GM19238 (cell line): ENCODE measurements at regions not wholly inside any gene's neighbourhood (a gene's known extent, or its start where the extent isn't known, plus 50 kb on each side); places are given as distances from the start of the nearest gene placed in this dataset.
A peak's percentile ranks its signal among the peaks of the same experiment; 100 is the strongest.
"Not testable (repeated sequence)": the region's sequence is repeated elsewhere in the genome, so short reads cannot be mapped to it uniquely, and the experiment has no call there.

Experiments
- DNase-seq: peaks from one replicate; pipeline ENCODE4 v3.0.0; 2011; ENCODE audit warnings: low spot score; ENCODE audit not compliant: insufficient read length

- DNase-seq = no peak
Measured at GRCh38 chr1:199040076-199040905, 401.5 kb downstream of the PTPRC start.

- peak; percentile 30 for DNase-seq
Measured at GRCh38 chr1:199041173-199041914, 402.5 kb downstream of the PTPRC start.

- DNase-seq = no peak
Measured at GRCh38 chr1:199042193-199042592, 403.4 kb downstream of the PTPRC start.

- DNase-seq = no peak
Measured at GRCh38 chr1:199044191-199044590, 405.4 kb downstream of the PTPRC start.

- DNase-seq = no peak
Measured at GRCh38 chr1:199046618-199047017, 407.8 kb downstream of the PTPRC start.

- no peak for DNase-seq
Measured at GRCh38 chr1:199054694-199055093, 415.9 kb downstream of the PTPRC start.

GRCh38 chr1:199057322-199057721 is 418.5 kb downstream of the PTPRC start:
- DNase-seq = no peak

GRCh38 chr1:199058281-199058680 is 419.4 kb downstream of the PTPRC start:
- DNase-seq = no peak

GRCh38 chr1:199064971-199065370 is 426.1 kb downstream of the PTPRC start:
- no peak for DNase-seq

GRCh38 chr1:199067483-199067882 is 428.6 kb downstream of the PTPRC start:
- DNase-seq = no peak

GRCh38 chr1:199071080-199071479 is 432.2 kb downstream of the PTPRC start:
- no peak for DNase-seq

- DNase-seq = no peak
Measured at GRCh38 chr1:199073166-199073565, 434.3 kb downstream of the PTPRC start.

GRCh38 chr1:199075792-199076191 is 437.0 kb downstream of the PTPRC start:
- DNase-seq = no peak

GRCh38 chr1:199079994-199080393 is 441.2 kb downstream of the PTPRC start:
- DNase-seq = no peak

GRCh38 chr1:199081739-199082138 is 442.9 kb downstream of the PTPRC start:
- no peak for DNase-seq

GRCh38 chr1:199082778-199083389 is 444.0 kb downstream of the PTPRC start:
- DNase-seq = no peak

- DNase-seq = no peak
Measured at GRCh38 chr1:199083680-199084079, 444.8 kb downstream of the PTPRC start.

GRCh38 chr1:199084293-199084692 is 445.5 kb downstream of the PTPRC start:
- DNase-seq = no peak

- no peak for DNase-seq
Measured at GRCh38 chr1:199085903-199086302, 447.1 kb downstream of the PTPRC start.

- DNase-seq = no peak
Measured at GRCh38 chr1:199087144-199087543, 448.3 kb downstream of the PTPRC start.

GRCh38 chr1:199089393-199090122 is 450.7 kb downstream of the PTPRC start:
- no peak for DNase-seq

GRCh38 chr1:199095628-199096027 is 456.8 kb downstream of the PTPRC start:
- not testable (repeated sequence) for DNase-seq
